NCI-H345 treated with DMSO at 0.1 percent for 48 hours (cell line): ENCODE measurements at regions not wholly inside any gene's neighbourhood (a gene's known extent, or its start where the extent isn't known, plus 50 kb on each side); places are given as distances from the start of the nearest gene placed in this dataset.

ENCODE experiments used
- DNase-seq: peaks from one replicate; lab custom pipeline; 2025; ENCODE audit not compliant: unreplicated experiment; lab: John Stamatoyannopoulos, UW

GRCh38 chr3:40848421-40848820 is 323.7 kb downstream of the ZNF621 start:
- no peak for DNase-seq

- DNase-seq = no peak
These were observed 326.1 kb downstream of the ZNF621 start for GRCh38 chr3:40850861-40851260.

GRCh38 chr3:40851836-40852235 is 327.1 kb downstream of the ZNF621 start:
- no peak for DNase-seq

- DNase-seq = no peak
These were observed 328.0 kb downstream of the ZNF621 start for GRCh38 chr3:40852712-40853111.

GRCh38 chr3:40853474-40853873 is 328.7 kb downstream of the ZNF621 start:
- no peak for DNase-seq

GRCh38 chr3:40855871-40856270 is 331.1 kb downstream of the ZNF621 start:
- no peak for DNase-seq

GRCh38 chr3:40858364-40859115 is 333.8 kb downstream of the ZNF621 start:
- no peak for DNase-seq

GRCh38 chr3:40862946-40863345 is 336.4 kb upstream of the CTNNB1 start:
- DNase-seq = no peak

- no peak for DNase-seq
These were observed 335.0 kb upstream of the CTNNB1 start for GRCh38 chr3:40864146-40864782.

- no peak for DNase-seq
These were observed 334.4 kb upstream of the CTNNB1 start for GRCh38 chr3:40864915-40865314.

GRCh38 chr3:40867797-40868196 is 331.5 kb upstream of the CTNNB1 start:
- no peak for DNase-seq

- DNase-seq = no peak
These were observed 330.3 kb upstream of the CTNNB1 start for GRCh38 chr3:40869013-40869412.

GRCh38 chr3:40869939-40870338 is 329.4 kb upstream of the CTNNB1 start:
- DNase-seq = no peak

- DNase-seq = no peak
These were observed 327.9 kb upstream of the CTNNB1 start for GRCh38 chr3:40871394-40871793.

GRCh38 chr3:40872258-40872920 is 326.9 kb upstream of the CTNNB1 start:
- DNase-seq = no peak

- no peak for DNase-seq
These were observed 325.8 kb upstream of the CTNNB1 start for GRCh38 chr3:40873476-40873875.

- no peak for DNase-seq
These were observed 325.2 kb upstream of the CTNNB1 start for GRCh38 chr3:40873934-40874699.

- no peak for DNase-seq
These were observed 323.7 kb upstream of the CTNNB1 start for GRCh38 chr3:40875581-40875980.

GRCh38 chr3:40876009-40876408 is 323.3 kb upstream of the CTNNB1 start:
- DNase-seq = no peak

GRCh38 chr3:40876496-40876895 is 322.8 kb upstream of the CTNNB1 start:
- no peak for DNase-seq

- no peak for DNase-seq
These were observed 321.5 kb upstream of the CTNNB1 start for GRCh38 chr3:40877631-40878463.
